GM12873 (cell line): ENCODE measurements at regions not wholly inside any gene's neighbourhood (a gene's known extent, or its start where the extent isn't known, plus 50 kb on each side); places are given as distances from the start of the nearest gene placed in this dataset.

Source experiments
- TF ChIP-seq, protein P1 (sequence below): IDR thresholded peaks from 2 replicates; pipeline ENCODE4 v1.5.1; 2012; ENCODE audit warnings: low read depth, mild to moderate bottlenecking, moderate library complexity, low read length, control low read depth; ENCODE audit not compliant: insufficient read depth; ENCODE audit errors: missing control alignments

DNA sequence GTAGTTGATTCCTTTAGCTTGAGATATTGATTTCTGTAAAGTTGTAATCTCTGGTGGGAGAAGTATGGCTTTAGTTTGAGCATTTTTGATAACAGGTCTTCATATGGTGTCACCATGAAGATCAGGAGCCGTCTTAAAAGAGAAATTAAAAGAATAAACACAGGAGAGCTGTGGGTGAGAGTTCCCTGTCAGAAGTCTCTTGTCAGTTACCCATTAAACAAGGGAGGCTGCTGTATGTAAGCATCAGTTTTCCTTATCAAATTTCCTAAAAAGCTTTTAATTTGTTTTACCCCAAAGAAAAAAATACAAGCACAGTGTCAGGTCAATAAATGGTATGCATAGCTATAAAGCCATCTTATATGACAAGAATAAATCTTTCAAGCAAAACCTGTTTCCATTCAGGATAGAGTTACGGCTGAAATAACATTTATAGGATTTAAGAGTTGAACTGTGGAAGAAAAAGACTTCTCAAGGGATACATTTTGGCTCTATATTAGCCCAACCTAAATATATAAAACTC, 767.5 kb downstream of the JRKL start:
- TF ChIP-seq, protein P1, sequence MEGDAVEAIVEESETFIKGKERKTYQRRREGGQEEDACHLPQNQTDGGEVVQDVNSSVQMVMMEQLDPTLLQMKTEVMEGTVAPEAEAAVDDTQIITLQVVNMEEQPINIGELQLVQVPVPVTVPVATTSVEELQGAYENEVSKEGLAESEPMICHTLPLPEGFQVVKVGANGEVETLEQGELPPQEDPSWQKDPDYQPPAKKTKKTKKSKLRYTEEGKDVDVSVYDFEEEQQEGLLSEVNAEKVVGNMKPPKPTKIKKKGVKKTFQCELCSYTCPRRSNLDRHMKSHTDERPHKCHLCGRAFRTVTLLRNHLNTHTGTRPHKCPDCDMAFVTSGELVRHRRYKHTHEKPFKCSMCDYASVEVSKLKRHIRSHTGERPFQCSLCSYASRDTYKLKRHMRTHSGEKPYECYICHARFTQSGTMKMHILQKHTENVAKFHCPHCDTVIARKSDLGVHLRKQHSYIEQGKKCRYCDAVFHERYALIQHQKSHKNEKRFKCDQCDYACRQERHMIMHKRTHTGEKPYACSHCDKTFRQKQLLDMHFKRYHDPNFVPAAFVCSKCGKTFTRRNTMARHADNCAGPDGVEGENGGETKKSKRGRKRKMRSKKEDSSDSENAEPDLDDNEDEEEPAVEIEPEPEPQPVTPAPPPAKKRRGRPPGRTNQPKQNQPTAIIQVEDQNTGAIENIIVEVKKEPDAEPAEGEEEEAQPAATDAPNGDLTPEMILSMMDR: no peak

DNA sequence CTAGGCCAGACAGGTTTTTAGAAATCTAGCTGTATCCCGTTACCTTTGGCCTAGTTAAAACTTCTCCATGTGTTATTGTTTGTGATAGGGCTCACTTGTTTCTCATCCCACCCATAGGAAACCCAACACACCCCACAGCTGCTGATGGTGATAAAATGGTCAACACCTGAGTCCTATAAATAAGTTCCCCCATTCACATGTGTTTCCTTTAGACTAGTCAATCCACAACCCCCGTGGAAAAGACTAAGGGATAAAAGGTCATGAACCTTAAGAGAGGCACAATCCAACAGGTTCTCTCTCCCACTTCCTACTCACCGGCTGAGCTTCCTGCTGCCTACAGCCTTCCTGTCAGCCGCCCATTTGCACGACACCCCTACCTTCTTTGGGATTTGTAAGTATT, 768.4 kb downstream of the JRKL start:
- TF ChIP-seq, protein P1: no peak

DNA sequence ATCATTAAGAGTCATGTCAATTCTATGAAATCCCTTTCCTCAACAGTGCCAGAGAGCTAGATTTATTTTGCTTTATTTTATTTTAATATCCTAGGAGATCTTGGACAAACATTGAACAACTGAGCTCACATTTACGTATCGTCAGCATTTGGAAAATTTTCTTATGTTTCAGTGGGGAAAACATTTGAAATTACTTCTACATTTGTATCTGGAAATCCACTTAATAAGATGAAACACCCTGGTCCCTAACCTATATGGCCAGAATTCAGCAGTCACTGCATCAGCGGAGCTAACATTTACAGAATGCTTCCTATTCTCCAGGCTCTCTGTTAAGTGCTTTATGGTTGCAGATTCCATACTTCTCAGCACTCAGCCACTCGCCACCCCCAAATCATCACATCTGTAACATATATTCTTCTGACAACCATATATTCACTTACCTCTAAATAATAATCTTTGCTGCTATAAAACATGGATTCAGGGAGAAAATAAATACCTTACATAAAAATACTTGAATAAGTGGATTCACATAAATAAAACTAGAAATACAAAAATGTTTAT, 773.9 kb downstream of the JRKL start:
- TF ChIP-seq, protein P1: no peak

DNA sequence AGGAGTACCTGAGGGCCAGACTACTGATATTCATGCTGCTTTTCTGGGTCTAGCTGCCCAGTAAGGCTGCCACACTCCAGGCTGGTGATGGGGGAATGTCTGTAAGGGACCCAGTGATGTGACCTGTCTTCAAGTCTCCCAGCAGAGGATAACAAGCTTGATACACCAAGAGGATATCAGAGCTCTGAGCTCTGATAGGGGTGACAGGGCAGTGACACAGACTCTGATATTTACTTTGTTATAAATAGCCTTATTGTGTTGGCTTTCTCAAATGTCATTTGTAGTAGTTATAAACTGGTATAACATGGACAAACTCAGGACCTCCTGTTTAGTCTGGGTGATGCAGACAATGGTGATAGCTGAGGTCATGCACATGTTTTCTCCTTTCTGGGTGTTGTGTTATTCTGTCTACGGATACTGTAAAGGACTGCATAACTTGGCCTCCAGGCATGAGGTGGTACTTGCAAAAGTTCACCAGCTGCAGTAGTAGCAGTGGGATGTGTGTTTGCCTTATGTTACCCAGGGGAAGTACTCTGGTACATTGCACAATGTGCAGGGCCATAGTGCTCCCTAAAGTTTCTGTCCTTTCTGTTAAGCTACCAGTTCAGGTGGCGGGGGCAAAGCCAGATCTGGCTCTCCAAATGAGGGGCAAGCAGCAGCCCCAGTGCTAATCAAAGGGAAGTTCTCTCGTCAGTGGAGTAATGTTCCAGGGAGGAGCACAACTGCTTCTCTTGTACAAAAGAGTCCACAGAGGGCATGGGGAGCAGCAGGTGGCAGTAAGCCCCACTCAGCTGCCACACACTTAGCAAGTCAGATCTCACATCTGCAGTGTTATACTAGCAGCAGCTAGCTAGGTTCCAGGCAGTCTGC, 812.2 kb downstream of the JRKL start:
- TF ChIP-seq, protein P1: no peak

DNA sequence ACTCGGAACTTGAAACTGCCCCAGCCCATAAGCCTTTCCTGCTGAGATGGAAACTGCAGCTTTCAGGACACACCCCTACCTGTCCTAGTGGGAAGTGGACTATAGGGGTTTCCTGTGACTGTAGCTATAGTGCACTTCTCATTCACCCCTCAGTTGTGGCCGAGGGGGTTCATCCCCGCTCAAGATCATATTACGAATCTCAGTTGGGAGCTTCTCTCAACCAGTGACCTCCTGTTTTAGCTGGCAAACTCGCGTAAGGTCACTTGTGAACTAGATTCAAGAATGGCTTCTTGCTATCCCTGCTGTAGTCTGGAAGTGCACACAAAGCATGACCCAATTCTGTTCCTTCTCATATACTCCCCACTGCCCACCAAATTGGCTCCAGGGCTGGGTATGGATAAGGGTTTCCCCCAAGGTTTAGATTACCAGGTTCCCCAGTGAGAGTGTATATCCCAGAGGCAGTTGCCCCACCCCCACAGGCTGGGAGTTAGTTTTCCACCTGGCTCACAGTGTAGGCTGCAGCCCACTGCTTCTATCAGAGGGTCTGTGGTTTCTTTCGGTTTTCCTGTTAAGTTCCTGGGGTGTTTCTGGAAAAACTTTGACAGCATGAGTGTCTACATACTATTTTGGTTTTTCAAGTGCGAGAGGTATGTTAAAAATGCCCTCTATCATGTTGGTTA, 812.9 kb downstream of the JRKL start:
- TF ChIP-seq, protein P1: no peak

DNA sequence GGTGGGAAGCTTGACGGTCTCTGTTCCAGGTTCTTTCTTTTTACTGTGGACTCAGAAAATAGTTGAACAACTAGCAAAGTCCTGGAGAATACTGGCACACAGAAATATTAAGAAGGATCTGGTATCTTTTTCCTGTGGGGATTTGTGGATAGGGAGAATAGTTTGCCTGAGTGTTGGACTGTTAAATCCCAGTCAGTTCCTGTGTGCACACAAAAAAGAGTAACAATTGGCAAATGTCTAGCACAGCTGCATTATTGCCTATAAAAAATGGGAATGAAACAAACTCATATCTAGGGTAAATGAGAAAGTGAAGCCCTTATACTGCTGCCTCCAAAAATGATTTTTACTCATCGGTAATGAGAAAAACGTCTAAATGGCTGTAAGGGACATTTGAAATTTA, 828.2 kb downstream of the JRKL start:
- TF ChIP-seq, protein P1: no peak

DNA sequence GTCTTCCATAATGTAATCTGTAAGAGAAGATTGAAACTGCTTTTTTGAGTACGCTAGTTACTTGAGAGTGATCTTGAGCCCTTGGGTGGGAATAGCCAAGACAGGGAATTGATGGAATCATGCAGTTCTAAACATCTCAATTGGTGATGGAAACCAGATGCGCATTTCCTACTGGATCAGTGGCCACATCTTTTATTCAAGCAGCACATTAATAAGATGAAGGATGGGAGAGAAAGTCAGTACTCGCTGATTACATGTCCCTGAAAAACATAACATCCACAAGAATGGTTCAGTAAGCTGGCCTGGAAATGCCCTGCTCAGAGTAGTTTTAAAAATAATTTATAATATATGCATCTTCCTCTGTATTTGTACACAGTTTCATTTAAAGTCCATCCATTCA, 833.8 kb downstream of the JRKL start:
- TF ChIP-seq, protein P1: no peak
